WTC11 (cell line): ENCODE measurements at regions not wholly inside any gene's neighbourhood (a gene's known extent, or its start where the extent isn't known, plus 50 kb on each side); places are given as distances from the start of the nearest gene placed in this dataset.

Experiments
- ATAC-seq: fragments of 200-7000 bp; cut with Tn5 transposase; 2 replicates; pipeline ENCODE4 v1.10.0; 2021; ENCODE audit warnings: mild to moderate bottlenecking, moderate library complexity
- CTCF ChIA-PET: fragments of 300-600 bp; sonication (Branson Sonifier 250); formaldehyde crosslinking; loops from one replicate; lab custom pipeline; 2021; ENCODE audit warnings: antibody characterized with exemption; lab: Charles Lee
- POLR2A ChIA-PET: fragments of 350-600 bp; sonication (Branson Sonifier 250); formaldehyde crosslinking; loops from one replicate; lab custom pipeline; 2021; ENCODE audit warnings: antibody characterized with exemption; lab: Charles Lee
- DNase-seq: peaks from one replicate; pipeline ENCODE4 v3.0.0; 2021; ENCODE audit warnings: low spot score
- H3K27ac Mint-ChIP-seq: 2 replicates; pipeline ENCODE4 v1.8.0; 2021; ENCODE audit warnings: mixed read lengths
- H3K27me3 Mint-ChIP-seq: 2 replicates; pipeline ENCODE4 v1.8.0; 2021; ENCODE audit warnings: low read depth, mild to moderate bottlenecking, moderate library complexity, mixed read lengths
- H3K36me3 Mint-ChIP-seq: 2 replicates; pipeline ENCODE4 v1.8.0; 2021; ENCODE audit warnings: mixed read lengths
- H3K4me1 Mint-ChIP-seq: 2 replicates; pipeline ENCODE4 v1.8.0; 2022; ENCODE audit warnings: mixed read lengths
- H3K4me3 Mint-ChIP-seq: 2 replicates; pipeline ENCODE4 v1.8.0; 2021; ENCODE audit warnings: mild to moderate bottlenecking, moderate library complexity, mixed read lengths
- H3K9me3 Mint-ChIP-seq: 2 replicates; pipeline ENCODE4 v1.8.0; 2021; ENCODE audit warnings: mixed read lengths
- ATF6 ChIP-seq: sonication (generic); formaldehyde crosslinking; IDR thresholded peaks from 2 replicates; pipeline ENCODE4 v1.8.1; 2023; ENCODE audit warnings: mild to moderate bottlenecking, missing genetic modification reagents
- CBFB ChIP-seq: sonication (generic); formaldehyde crosslinking; IDR thresholded peaks from 2 replicates; pipeline ENCODE4 v1.8.1; 2022; ENCODE audit warnings: mild to moderate bottlenecking, low read depth, missing genetic modification reagents
- CDX4 ChIP-seq: fragments of 250-450 bp; sonication (Bioruptor Pico); IDR thresholded peaks from 2 replicates; pipeline ENCODE4 v1.9.0; 2021; ENCODE audit warnings: moderate library complexity, mild to moderate bottlenecking, inconsistent platforms, borderline replicate concordance
- ETV6 ChIP-seq: sonication (generic); formaldehyde crosslinking; IDR thresholded peaks from 2 replicates; pipeline ENCODE4 v1.8.1; 2022; ENCODE audit warnings: mild to moderate bottlenecking, missing genetic modification reagents
- FOXP1 ChIP-seq: sonication (generic); formaldehyde crosslinking; IDR thresholded peaks from 2 replicates; pipeline ENCODE4 v1.8.0; 2022; ENCODE audit warnings: missing genetic modification reagents, mild to moderate bottlenecking, moderate library complexity, borderline replicate concordance
- FOXP4 ChIP-seq: sonication (generic); formaldehyde crosslinking; IDR thresholded peaks from 2 replicates; pipeline ENCODE4 v1.8.0; 2022; ENCODE audit warnings: mild to moderate bottlenecking, missing genetic modification reagents
- IRF1 ChIP-seq: sonication (generic); formaldehyde crosslinking; IDR thresholded peaks from 2 replicates; pipeline ENCODE4 v1.8.0; 2023; ENCODE audit warnings: missing genetic modification reagents
- KAT7 ChIP-seq: sonication (generic); formaldehyde crosslinking; IDR thresholded peaks from 2 replicates; pipeline ENCODE4 v1.8.1; 2023; ENCODE audit warnings: missing genetic modification reagents, mild to moderate bottlenecking, borderline replicate concordance
- NFATC4 ChIP-seq: fragments of 250-450 bp; sonication (Bioruptor Pico); IDR thresholded peaks from 2 replicates; pipeline ENCODE4 v1.9.0; 2021; ENCODE audit warnings: mild to moderate bottlenecking
- NFE2L1 ChIP-seq: sonication (generic); formaldehyde crosslinking; IDR thresholded peaks from 2 replicates; pipeline ENCODE4 v1.8.1; 2023; ENCODE audit warnings: missing genetic modification reagents
- OVOL2 ChIP-seq: fragments of 250-450 bp; sonication (Bioruptor Pico); IDR thresholded peaks from 2 replicates; pipeline ENCODE4 v1.9.0; 2021; ENCODE audit warnings: mild to moderate bottlenecking, borderline replicate concordance
- PREB ChIP-seq: sonication (generic); formaldehyde crosslinking; IDR thresholded peaks from 2 replicates; pipeline ENCODE4 v1.8.1; 2022; ENCODE audit warnings: mild to moderate bottlenecking, missing genetic modification reagents, moderate library complexity, borderline replicate concordance
- PRRX2 ChIP-seq: fragments of 250-450 bp; sonication (Bioruptor Pico); IDR thresholded peaks from 2 replicates; pipeline ENCODE4 v1.8.0; 2021; ENCODE audit warnings: mild to moderate bottlenecking
- TP53 ChIP-seq: sonication (generic); formaldehyde crosslinking; IDR thresholded peaks from 2 replicates; pipeline ENCODE4 v1.8.1; 2023; ENCODE audit warnings: mild to moderate bottlenecking, missing genetic modification reagents
- ZBTB21 ChIP-seq: sonication (generic); formaldehyde crosslinking; IDR thresholded peaks from 2 replicates; pipeline ENCODE4 v1.8.1; 2023; ENCODE audit warnings: mild to moderate bottlenecking, missing genetic modification reagents, borderline replicate concordance
- ZNF219 ChIP-seq: sonication (generic); formaldehyde crosslinking; IDR thresholded peaks from 2 replicates; pipeline ENCODE4 v1.8.0; 2023; ENCODE audit warnings: missing genetic modification reagents, mild to moderate bottlenecking, borderline replicate concordance
- ZNF232 ChIP-seq: sonication (generic); formaldehyde crosslinking; IDR thresholded peaks from 2 replicates; pipeline ENCODE4 v1.8.0; 2022; ENCODE audit warnings: mild to moderate bottlenecking, missing genetic modification reagents
- ZNF281 ChIP-seq: sonication (generic); formaldehyde crosslinking; IDR thresholded peaks from 2 replicates; pipeline ENCODE4 v1.8.0; 2023; ENCODE audit warnings: mild to moderate bottlenecking, missing genetic modification reagents
- ZNF416 ChIP-seq: fragments of 250-450 bp; sonication (Bioruptor Pico); IDR thresholded peaks from 2 replicates; pipeline ENCODE4 v1.9.0; 2021; ENCODE audit warnings: mild to moderate bottlenecking, inconsistent platforms
- ZNF425 ChIP-seq: fragments of 250-450 bp; sonication (Bioruptor Pico); conservative IDR thresholded peaks from 2 replicates; pipeline ENCODE4 v1.9.0; 2021; ENCODE audit warnings: mild to moderate bottlenecking
- ZNF532 ChIP-seq: fragments of 250-450 bp; sonication (Bioruptor Pico); IDR thresholded peaks from 2 replicates; pipeline ENCODE4 v1.9.0; 2021; ENCODE audit warnings: mild to moderate bottlenecking, borderline replicate concordance

GRCh38 chr14:61147381-61147821, 133.7 kb downstream of the TMEM30B start (continued):
- no peak for TF ChIP-seq ZNF532 (CRISPR knock-in tag)
- no peak for TF ChIP-seq PRRX2 (CRISPR knock-in tag)
- TF ChIP-seq ZNF281 (CRISPR knock-in tag): no peak
- no peak for TF ChIP-seq ZNF425
- no peak for TF ChIP-seq OVOL2 (CRISPR knock-in tag)
- TF ChIP-seq TP53 (CRISPR knock-in tag): no peak
- no peak for TF ChIP-seq IRF1 (CRISPR knock-in tag)
- no peak for TF ChIP-seq KAT7
- TF ChIP-seq ZNF219 (CRISPR knock-in tag): no peak
- no peak for TF ChIP-seq FOXP1 (CRISPR knock-in tag)

- Mint-ChIP-seq H3K27me3 (peaks cover 15% of the 10 kb centered on the region), H3K9me3 (peaks cover 43% of the 10 kb centered on the region), H3K4me3 (no peak overlapping the region), H3K4me1 (no peaks in the 10 kb centered on the region), H3K27ac (no peak overlapping the region), H3K36me3 (peaks cover 40% of the 10 kb centered on the region)
- ATAC-seq: no peak
- DNase-seq: no peak
- CTCF ChIA-PET: interaction anchor here (0.6 kb wide), 1 partner anchor 23 kb away, joined by 3 read pairs; no protein-coding TSS in a partner anchor
- POLR2A ChIA-PET: interaction anchor here (0.7 kb wide), 1 partner anchor 418 kb away, joined by 3 read pairs; no protein-coding TSS in a partner anchor
- TF ChIP-seq FOXP4 (CRISPR knock-in tag) (no peak), PREB (no peak), CDX4 (CRISPR knock-in tag) (no peak), ATF6 (CRISPR knock-in tag) (no peak), NFATC4 (CRISPR knock-in tag) (no peak), ZNF232 (CRISPR knock-in tag) (no peak), ZNF416 (CRISPR knock-in tag) (no peak), NFE2L1 (CRISPR knock-in tag) (no peak), CBFB (CRISPR knock-in tag) (no peak), ETV6 (CRISPR knock-in tag) (no peak), ZBTB21 (CRISPR knock-in tag) (no peak)
Measured at GRCh38 chr14:61146899-61147298, 134.2 kb downstream of the TMEM30B start.
